ENCODE measurements at regions not wholly inside any gene's neighbourhood (a gene's known extent, or its start where the extent isn't known, plus 50 kb on each side); places are given as distances from the start of the nearest gene placed in this dataset.
A peak's percentile ranks its signal among the peaks of the same experiment; 100 is the strongest.

DNA sequence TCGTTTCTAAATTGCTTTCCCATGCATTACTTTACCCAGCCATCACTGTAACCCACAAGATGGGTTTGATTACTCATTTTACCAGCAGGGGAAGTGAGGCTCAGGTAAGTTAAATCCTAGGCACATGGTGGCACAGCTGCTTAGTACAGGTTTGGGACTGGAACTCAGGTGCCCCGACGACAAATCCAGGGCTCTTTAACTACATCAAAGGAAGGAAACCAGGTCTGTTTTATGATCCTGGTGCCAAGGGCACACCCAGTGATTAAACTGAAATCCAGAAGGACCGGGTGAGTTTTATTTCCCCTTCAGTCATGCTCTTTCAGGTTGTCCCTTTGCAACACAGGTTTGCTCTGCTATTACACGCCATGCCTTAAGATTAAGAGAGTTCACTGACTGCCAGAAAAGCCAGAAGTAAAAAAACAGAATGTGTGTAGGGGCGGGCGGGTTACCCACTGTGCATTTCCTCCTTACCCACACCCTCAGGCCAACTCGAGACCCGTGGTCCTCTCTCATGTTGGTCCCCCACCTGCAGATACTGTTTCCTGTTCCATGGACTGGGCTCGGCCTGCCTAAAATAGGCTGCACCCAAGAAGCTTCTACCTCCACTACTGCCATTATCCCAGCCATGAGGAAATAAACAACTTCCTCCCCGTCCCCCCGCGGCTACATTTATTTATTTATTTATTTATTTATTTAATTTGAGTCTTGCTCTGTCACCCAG, 55.1 kb upstream of the KDM7A start:
- Histone ChIP-seq H3K9ac (ENCODE audit: insufficient read length, low read depth) (peak overlapping the region; percentile 9), H3K4me1 (ENCODE audit: insufficient read depth, insufficient read length) (no peaks in the 10 kb centered on the region), H3K36me3 (ENCODE audit: insufficient read depth, insufficient read length, low read length) (no peaks in the 10 kb centered on the region), H3K27me3 (ENCODE audit: insufficient read depth, insufficient read length) (peaks cover 40% of the 10 kb centered on the region), H3K9me3 (ENCODE audit: insufficient read depth, low read length) (no peaks in the 10 kb centered on the region), H3K4me3 (ENCODE audit: insufficient read length, low read depth) (peak overlapping the region; percentile 47)
- DNase-seq (ENCODE audit: low read depth, low spot score) = no peak
- TF ChIP-seq SUZ12 (IDR thresholded peaks at IDR 0.05; ENCODE audit: extremely low read depth, insufficient read depth, insufficient read length) (no peak), ZNF274 (IDR thresholded peaks at IDR 0.05; ENCODE audit: low read depth, low read length) (no peak), YY1 (IDR thresholded peaks at IDR 0.05; ENCODE audit: insufficient read depth, insufficient read length) (no peak)

- no peaks in the 10 kb centered on the region for H3K36me3 ChIP-seq (ENCODE audit: insufficient read depth, insufficient read length, low read length)
- peaks cover 40% of the 10 kb centered on the region for H3K27me3 ChIP-seq (ENCODE audit: insufficient read depth, insufficient read length)
- DNase-seq (ENCODE audit: low read depth, low spot score) = peak; percentile 32
- H3K4me3 ChIP-seq (ENCODE audit: insufficient read length, low read depth) = peak overlapping the region; percentile 47
- no peaks in the 10 kb centered on the region for H3K9me3 ChIP-seq (ENCODE audit: insufficient read depth, low read length)
- no peaks in the 10 kb centered on the region for H3K4me1 ChIP-seq (ENCODE audit: insufficient read depth, insufficient read length)
- peak overlapping the region; percentile 10 for H3K9ac ChIP-seq (ENCODE audit: insufficient read length, low read depth)
- TF ChIP-seq YY1 (IDR thresholded peaks at IDR 0.05; ENCODE audit: insufficient read depth, insufficient read length) (no peak), ZNF274 (IDR thresholded peaks at IDR 0.05; ENCODE audit: low read depth, low read length) (no peak), SUZ12 (IDR thresholded peaks at IDR 0.05; ENCODE audit: extremely low read depth, insufficient read depth, insufficient read length) (no peak)
Measured at GRCh38 chr7:140230861-140231770, 54.3 kb upstream of the KDM7A start.

- Histone ChIP-seq H3K9me3 (ENCODE audit: insufficient read depth, low read length) (no peaks in the 10 kb centered on the region), H3K27me3 (ENCODE audit: insufficient read depth, insufficient read length) (peaks cover 40% of the 10 kb centered on the region), H3K9ac (ENCODE audit: insufficient read length, low read depth) (peak overlapping the region; percentile 67), H3K36me3 (ENCODE audit: insufficient read depth, insufficient read length, low read length) (no peaks in the 10 kb centered on the region), H3K4me1 (ENCODE audit: insufficient read depth, insufficient read length) (no peaks in the 10 kb centered on the region), H3K4me3 (ENCODE audit: insufficient read length, low read depth) (peak overlapping the region; percentile 47)
- no peak for DNase-seq (ENCODE audit: low read depth, low spot score)
- TF ChIP-seq YY1 (IDR thresholded peaks at IDR 0.05; ENCODE audit: insufficient read depth, insufficient read length) = no peak
- TF ChIP-seq ZNF274 (IDR thresholded peaks at IDR 0.05; ENCODE audit: low read depth, low read length) = no peak
- TF ChIP-seq SUZ12 (IDR thresholded peaks at IDR 0.05; ENCODE audit: extremely low read depth, insufficient read depth, insufficient read length) = no peak
Measured at GRCh38 chr7:140230516-140230860, 53.7 kb upstream of the KDM7A start.

GRCh38 chr7:140229591-140230515, 53.1 kb upstream of the KDM7A start:
- peak overlapping the region; percentile 47 for H3K4me3 ChIP-seq (ENCODE audit: insufficient read length, low read depth)

GRCh38 chr7:140229101-140229525, 52.3 kb upstream of the KDM7A start:
- Histone ChIP-seq H3K4me1 (ENCODE audit: insufficient read depth, insufficient read length) (no peaks in the 10 kb centered on the region), H3K9ac (ENCODE audit: insufficient read length, low read depth) (no peak overlapping the region), H3K27me3 (ENCODE audit: insufficient read depth, insufficient read length) (peaks cover 40% of the 10 kb centered on the region), H3K36me3 (ENCODE audit: insufficient read depth, insufficient read length, low read length) (no peaks in the 10 kb centered on the region), H3K4me3 (ENCODE audit: insufficient read length, low read depth) (no peak overlapping the region), H3K9me3 (ENCODE audit: insufficient read depth, low read length) (no peaks in the 10 kb centered on the region)
- no peak for DNase-seq (ENCODE audit: low read depth, low spot score)
- TF ChIP-seq SUZ12 (IDR thresholded peaks at IDR 0.05; ENCODE audit: extremely low read depth, insufficient read depth, insufficient read length) (no peak), ZNF274 (IDR thresholded peaks at IDR 0.05; ENCODE audit: low read depth, low read length) (no peak), YY1 (IDR thresholded peaks at IDR 0.05; ENCODE audit: insufficient read depth, insufficient read length) (no peak)

More at GRCh38 chr7:140229591-140230515, 53.1 kb upstream of the KDM7A start:
- DNase-seq (ENCODE audit: low read depth, low spot score) = no peak
- no peaks in the 10 kb centered on the region for H3K36me3 ChIP-seq (ENCODE audit: insufficient read depth, insufficient read length, low read length)
- H3K9ac ChIP-seq (ENCODE audit: insufficient read length, low read depth) = peak overlapping the region; percentile 67
- H3K9me3 ChIP-seq (ENCODE audit: insufficient read depth, low read length) = no peaks in the 10 kb centered on the region
- TF ChIP-seq YY1 (IDR thresholded peaks at IDR 0.05; ENCODE audit: insufficient read depth, insufficient read length) = no peak
- TF ChIP-seq ZNF274 (IDR thresholded peaks at IDR 0.05; ENCODE audit: low read depth, low read length) = no peak
- no peak for TF ChIP-seq SUZ12 (IDR thresholded peaks at IDR 0.05; ENCODE audit: extremely low read depth, insufficient read depth, insufficient read length)
- H3K4me1 ChIP-seq (ENCODE audit: insufficient read depth, insufficient read length) = no peaks in the 10 kb centered on the region
- H3K27me3 ChIP-seq (ENCODE audit: insufficient read depth, insufficient read length) = peaks cover 40% of the 10 kb centered on the region
